SK-N-SH (cell line): ENCODE measurements at regions not wholly inside any gene's neighbourhood (a gene's known extent, or its start where the extent isn't known, plus 50 kb on each side); places are given as distances from the start of the nearest gene placed in this dataset.

Experiments used
- CHD2 ChIP-seq: fragments of 150-350 bp; IDR thresholded peaks from 2 replicates; pipeline ENCODE4 v1.6.1; 2018; ENCODE audit warnings: low read length; ENCODE audit not compliant: partially characterized antibody
- JUND ChIP-seq: IDR thresholded peaks from 2 replicates; pipeline ENCODE4 v1.4.0; 2012
- RAD21 ChIP-seq: IDR thresholded peaks from 2 replicates; pipeline ENCODE4 v1.6.1; 2012; ENCODE audit warnings: mild to moderate bottlenecking, low read length
- RXRA ChIP-seq: IDR thresholded peaks from 2 replicates; pipeline ENCODE4 v1.4.0; 2012; ENCODE audit warnings: low read depth, mild to moderate bottlenecking, borderline replicate concordance
- SIN3A ChIP-seq: IDR thresholded peaks from 2 replicates; pipeline ENCODE4 v1.6.1; 2012; ENCODE audit warnings: low read depth, mild to moderate bottlenecking, low read length, moderate library complexity, borderline replicate concordance
- TAF1 ChIP-seq: IDR thresholded peaks from 2 replicates; pipeline ENCODE4 v1.6.1; 2012; ENCODE audit warnings: low read depth, mild to moderate bottlenecking, low read length, moderate library complexity, borderline replicate concordance
- TF ChIP-seq, protein P1 (sequence below): fragments of 200-600 bp; sonication (generic); IDR thresholded peaks from 2 replicates; pipeline ENCODE4 v1.6.1; 2017; ENCODE audit warnings: antibody characterized with exemption, mild to moderate bottlenecking, moderate library complexity
- TF ChIP-seq, protein P2 (sequence below): IDR thresholded peaks from 2 replicates; pipeline ENCODE4 v1.4.0; 2012; ENCODE audit warnings: low read depth
- TF ChIP-seq, protein P3 (sequence below): IDR thresholded peaks from 2 replicates; pipeline ENCODE4 v1.6.1; 2012; ENCODE audit warnings: mild to moderate bottlenecking, low read depth, low read length, moderate library complexity
- TF ChIP-seq, protein P4 (sequence below): IDR thresholded peaks from 2 replicates; pipeline ENCODE4 v1.4.0; 2012; ENCODE audit warnings: low read depth, borderline replicate concordance

DNA sequence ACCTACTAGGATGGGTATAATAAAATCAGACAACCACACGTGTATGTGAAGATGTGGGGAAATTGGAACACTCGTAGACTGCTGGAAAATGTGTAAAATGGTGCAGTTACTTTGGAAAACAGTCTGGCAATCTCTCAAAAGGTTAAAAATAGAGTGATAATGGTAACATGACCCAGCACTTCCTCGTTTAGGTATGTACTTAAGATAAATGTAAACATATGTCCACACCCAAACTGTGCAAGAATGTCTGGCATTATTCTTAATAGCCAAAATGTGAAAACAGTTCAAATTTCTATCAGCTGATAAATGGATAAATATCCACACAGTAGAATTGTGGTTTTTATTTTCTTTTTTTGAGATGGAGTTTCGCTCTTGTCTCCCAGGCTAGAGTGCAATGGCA, 272.8 kb downstream of the ZNF248 start:
- TF ChIP-seq, protein P1, sequence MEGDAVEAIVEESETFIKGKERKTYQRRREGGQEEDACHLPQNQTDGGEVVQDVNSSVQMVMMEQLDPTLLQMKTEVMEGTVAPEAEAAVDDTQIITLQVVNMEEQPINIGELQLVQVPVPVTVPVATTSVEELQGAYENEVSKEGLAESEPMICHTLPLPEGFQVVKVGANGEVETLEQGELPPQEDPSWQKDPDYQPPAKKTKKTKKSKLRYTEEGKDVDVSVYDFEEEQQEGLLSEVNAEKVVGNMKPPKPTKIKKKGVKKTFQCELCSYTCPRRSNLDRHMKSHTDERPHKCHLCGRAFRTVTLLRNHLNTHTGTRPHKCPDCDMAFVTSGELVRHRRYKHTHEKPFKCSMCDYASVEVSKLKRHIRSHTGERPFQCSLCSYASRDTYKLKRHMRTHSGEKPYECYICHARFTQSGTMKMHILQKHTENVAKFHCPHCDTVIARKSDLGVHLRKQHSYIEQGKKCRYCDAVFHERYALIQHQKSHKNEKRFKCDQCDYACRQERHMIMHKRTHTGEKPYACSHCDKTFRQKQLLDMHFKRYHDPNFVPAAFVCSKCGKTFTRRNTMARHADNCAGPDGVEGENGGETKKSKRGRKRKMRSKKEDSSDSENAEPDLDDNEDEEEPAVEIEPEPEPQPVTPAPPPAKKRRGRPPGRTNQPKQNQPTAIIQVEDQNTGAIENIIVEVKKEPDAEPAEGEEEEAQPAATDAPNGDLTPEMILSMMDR = no peak
- TF ChIP-seq TAF1 (no peak), SIN3A (no peak), RXRA (no peak), JUND (no peak), RAD21 (no peak), CHD2 (no peak)
- TF ChIP-seq, protein P2, sequence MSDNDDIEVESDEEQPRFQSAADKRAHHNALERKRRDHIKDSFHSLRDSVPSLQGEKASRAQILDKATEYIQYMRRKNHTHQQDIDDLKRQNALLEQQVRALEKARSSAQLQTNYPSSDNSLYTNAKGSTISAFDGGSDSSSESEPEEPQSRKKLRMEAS = no peak
- TF ChIP-seq, protein P3, sequence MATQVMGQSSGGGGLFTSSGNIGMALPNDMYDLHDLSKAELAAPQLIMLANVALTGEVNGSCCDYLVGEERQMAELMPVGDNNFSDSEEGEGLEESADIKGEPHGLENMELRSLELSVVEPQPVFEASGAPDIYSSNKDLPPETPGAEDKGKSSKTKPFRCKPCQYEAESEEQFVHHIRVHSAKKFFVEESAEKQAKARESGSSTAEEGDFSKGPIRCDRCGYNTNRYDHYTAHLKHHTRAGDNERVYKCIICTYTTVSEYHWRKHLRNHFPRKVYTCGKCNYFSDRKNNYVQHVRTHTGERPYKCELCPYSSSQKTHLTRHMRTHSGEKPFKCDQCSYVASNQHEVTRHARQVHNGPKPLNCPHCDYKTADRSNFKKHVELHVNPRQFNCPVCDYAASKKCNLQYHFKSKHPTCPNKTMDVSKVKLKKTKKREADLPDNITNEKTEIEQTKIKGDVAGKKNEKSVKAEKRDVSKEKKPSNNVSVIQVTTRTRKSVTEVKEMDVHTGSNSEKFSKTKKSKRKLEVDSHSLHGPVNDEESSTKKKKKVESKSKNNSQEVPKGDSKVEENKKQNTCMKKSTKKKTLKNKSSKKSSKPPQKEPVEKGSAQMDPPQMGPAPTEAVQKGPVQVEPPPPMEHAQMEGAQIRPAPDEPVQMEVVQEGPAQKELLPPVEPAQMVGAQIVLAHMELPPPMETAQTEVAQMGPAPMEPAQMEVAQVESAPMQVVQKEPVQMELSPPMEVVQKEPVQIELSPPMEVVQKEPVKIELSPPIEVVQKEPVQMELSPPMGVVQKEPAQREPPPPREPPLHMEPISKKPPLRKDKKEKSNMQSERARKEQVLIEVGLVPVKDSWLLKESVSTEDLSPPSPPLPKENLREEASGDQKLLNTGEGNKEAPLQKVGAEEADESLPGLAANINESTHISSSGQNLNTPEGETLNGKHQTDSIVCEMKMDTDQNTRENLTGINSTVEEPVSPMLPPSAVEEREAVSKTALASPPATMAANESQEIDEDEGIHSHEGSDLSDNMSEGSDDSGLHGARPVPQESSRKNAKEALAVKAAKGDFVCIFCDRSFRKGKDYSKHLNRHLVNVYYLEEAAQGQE = no peak
- TF ChIP-seq, protein P4, sequence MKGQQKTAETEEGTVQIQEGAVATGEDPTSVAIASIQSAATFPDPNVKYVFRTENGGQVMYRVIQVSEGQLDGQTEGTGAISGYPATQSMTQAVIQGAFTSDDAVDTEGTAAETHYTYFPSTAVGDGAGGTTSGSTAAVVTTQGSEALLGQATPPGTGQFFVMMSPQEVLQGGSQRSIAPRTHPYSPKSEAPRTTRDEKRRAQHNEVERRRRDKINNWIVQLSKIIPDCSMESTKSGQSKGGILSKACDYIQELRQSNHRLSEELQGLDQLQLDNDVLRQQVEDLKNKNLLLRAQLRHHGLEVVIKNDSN = no peak
